Stimulated activated CD8-positive, alpha-beta memory T cell treated with anti-CD3 and anti-CD28 coated beads, Interleukin-12 subunit alpha, Interleukin-12 subunit beta, amount 100 ng/mL, for 4 hours (primary cell): ENCODE measurements at regions not wholly inside any gene's neighbourhood (a gene's known extent, or its start where the extent isn't known, plus 50 kb on each side); places are given as distances from the start of the nearest gene placed in this dataset.
"Not testable (repeated sequence)": the region's sequence is repeated elsewhere in the genome, so short reads cannot be mapped to it uniquely, and the experiment has no call there.

Source experiments
- DNase-seq: peaks from one replicate; pipeline ENCODE4 v3.0.0-alpha.2; 2020; ENCODE audit warnings: low read depth

- DNase-seq: no peak
These were observed 1018.7 kb downstream of the TYW1 start for GRCh38 chr7:68015122-68015977.

- no peak for DNase-seq
These were observed 1019.4 kb downstream of the TYW1 start for GRCh38 chr7:68015978-68016532.

- no peak for DNase-seq
These were observed 1023.5 kb downstream of the TYW1 start for GRCh38 chr7:68020102-68020501.

- no peak for DNase-seq
These were observed 1028.7 kb downstream of the TYW1 start for GRCh38 chr7:68025369-68025768.

GRCh38 chr7:68030530-68030929, 1033.9 kb downstream of the TYW1 start:
- DNase-seq: no peak

GRCh38 chr7:68031180-68031943, 1034.7 kb downstream of the TYW1 start:
- no peak for DNase-seq

- DNase-seq: no peak
These were observed 1042.1 kb downstream of the TYW1 start for GRCh38 chr7:68038621-68039314.

- no peak for DNase-seq
These were observed 1044.9 kb downstream of the TYW1 start for GRCh38 chr7:68041554-68041953.

- DNase-seq: no peak
These were observed 1046.9 kb downstream of the TYW1 start for GRCh38 chr7:68043546-68043945.

- no peak for DNase-seq
These were observed 1054.0 kb downstream of the TYW1 start for GRCh38 chr7:68050627-68051026.

- no peak for DNase-seq
These were observed 1061.4 kb downstream of the TYW1 start for GRCh38 chr7:68058014-68058413.

- DNase-seq: no peak
These were observed 1066.5 kb downstream of the TYW1 start for GRCh38 chr7:68063171-68063570.

- DNase-seq: no peak
These were observed 1068.9 kb downstream of the TYW1 start for GRCh38 chr7:68065581-68065980.

- no peak for DNase-seq
These were observed 1071.2 kb downstream of the TYW1 start for GRCh38 chr7:68067845-68068244.

- no peak for DNase-seq
These were observed 1074.4 kb downstream of the TYW1 start for GRCh38 chr7:68070992-68071391.

- no peak for DNase-seq
These were observed 1077.1 kb downstream of the TYW1 start for GRCh38 chr7:68073701-68074100.

- no peak for DNase-seq
These were observed 1077.6 kb downstream of the TYW1 start for GRCh38 chr7:68074242-68074641.

GRCh38 chr7:68078157-68078710, 1081.6 kb downstream of the TYW1 start:
- DNase-seq: no peak

- DNase-seq: not testable (repeated sequence)
These were observed 1085.7 kb downstream of the TYW1 start for GRCh38 chr7:68082066-68082960.

GRCh38 chr7:68082961-68083657, 1086.5 kb downstream of the TYW1 start:
- not testable (repeated sequence) for DNase-seq
